ENCODE measurements at regions not wholly inside any gene's neighbourhood (a gene's known extent, or its start where the extent isn't known, plus 50 kb on each side); places are given as distances from the start of the nearest gene placed in this dataset.
"Not testable (repeated sequence)": the region's sequence is repeated elsewhere in the genome, so short reads cannot be mapped to it uniquely, and the experiment has no call there.

DNA sequence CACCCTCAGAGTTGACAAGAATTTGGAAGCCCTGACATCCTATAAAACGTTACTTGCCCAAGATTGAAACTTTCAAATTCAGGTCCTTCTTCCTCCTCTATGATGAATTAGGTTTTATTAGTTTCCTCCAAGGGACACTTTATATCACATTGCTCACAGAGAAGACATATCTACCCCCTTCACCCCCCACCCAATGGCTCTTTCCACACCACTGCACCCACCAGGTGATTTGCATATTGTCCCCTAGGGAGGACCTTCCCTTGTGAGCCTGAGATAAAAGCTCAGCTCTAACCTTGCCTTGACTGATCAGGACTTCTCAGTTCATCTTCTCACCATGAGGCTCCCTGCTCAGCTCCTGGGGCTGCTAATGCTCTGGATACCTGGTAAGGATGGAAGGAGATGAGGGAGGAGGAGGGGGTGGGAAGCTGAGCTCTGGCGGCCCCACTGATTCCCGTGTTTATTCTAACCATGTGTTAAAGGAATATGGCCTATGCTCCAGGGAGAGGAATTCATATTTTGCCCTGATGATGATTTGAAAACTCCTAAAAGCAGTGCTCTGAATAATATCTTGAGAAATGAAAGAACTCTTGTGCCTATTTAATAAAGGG lies 1255.8 kb downstream of the RPIA start:
- not testable (repeated sequence) for DNase-seq (ENCODE audit: low spot score, unreplicated experiment); H3K9me3 Mint-ChIP-seq (ENCODE audit: low read depth); H3K4me1 Mint-ChIP-seq (ENCODE audit: low read depth); H3K27ac Mint-ChIP-seq; H3K4me3 Mint-ChIP-seq (ENCODE audit: low read depth); H3K36me3 Mint-ChIP-seq (ENCODE audit: insufficient read depth); H3K27me3 Mint-ChIP-seq

DNA sequence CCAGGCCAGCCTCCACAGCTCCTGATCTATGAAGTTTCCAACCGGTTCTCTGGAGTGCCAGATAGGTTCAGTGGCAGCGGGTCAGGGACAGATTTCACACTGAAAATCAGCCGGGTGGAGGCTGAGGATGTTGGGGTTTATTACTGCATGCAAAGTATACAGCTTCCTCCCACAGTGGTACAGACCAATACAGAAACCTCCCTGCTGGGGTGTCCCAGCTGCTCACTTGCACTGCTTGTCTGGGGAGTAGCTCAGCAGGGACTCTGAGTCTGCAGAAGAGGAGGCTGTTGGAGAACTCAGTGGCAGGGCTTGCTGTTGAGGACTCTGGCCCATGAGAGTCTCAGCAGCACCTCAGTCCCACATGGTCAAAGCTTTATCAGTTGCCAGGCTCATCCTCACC lies 1256.6 kb downstream of the RPIA start:
- not testable (repeated sequence) for H3K36me3 Mint-ChIP-seq (ENCODE audit: insufficient read depth); H3K27me3 Mint-ChIP-seq; H3K4me1 Mint-ChIP-seq (ENCODE audit: low read depth); H3K27ac Mint-ChIP-seq; H3K4me3 Mint-ChIP-seq (ENCODE audit: low read depth); H3K9me3 Mint-ChIP-seq (ENCODE audit: low read depth); DNase-seq (ENCODE audit: low spot score, unreplicated experiment)

DNA sequence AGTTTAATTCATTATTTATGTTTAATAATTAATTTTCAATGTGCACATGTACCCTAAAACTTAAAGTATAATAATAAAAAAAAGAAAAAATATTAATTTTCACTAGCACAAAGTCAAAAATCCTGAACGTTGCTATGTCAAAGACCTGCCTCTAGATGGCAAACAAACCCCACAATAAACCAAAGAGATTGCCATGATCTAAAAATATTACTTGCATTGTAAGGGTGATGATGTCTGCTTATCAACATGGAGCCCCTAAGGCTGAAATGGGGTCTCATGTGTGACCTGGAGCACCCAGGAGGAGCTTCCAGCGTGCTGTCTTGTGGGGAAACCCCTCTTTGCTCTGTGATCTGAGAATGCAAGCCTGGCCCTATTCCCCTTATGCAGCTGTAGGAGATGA lies 1259.3 kb downstream of the RPIA start:
- not testable (repeated sequence) for H3K27me3 Mint-ChIP-seq; H3K36me3 Mint-ChIP-seq (ENCODE audit: insufficient read depth); H3K4me3 Mint-ChIP-seq (ENCODE audit: low read depth); H3K27ac Mint-ChIP-seq; DNase-seq (ENCODE audit: low spot score, unreplicated experiment); H3K9me3 Mint-ChIP-seq (ENCODE audit: low read depth); H3K4me1 Mint-ChIP-seq (ENCODE audit: low read depth)

- H3K4me3 Mint-ChIP-seq (ENCODE audit: low read depth); H3K9me3 Mint-ChIP-seq (ENCODE audit: low read depth); H3K4me1 Mint-ChIP-seq (ENCODE audit: low read depth); DNase-seq (ENCODE audit: low spot score, unreplicated experiment); H3K36me3 Mint-ChIP-seq (ENCODE audit: insufficient read depth); H3K27me3 Mint-ChIP-seq; H3K27ac Mint-ChIP-seq: not testable (repeated sequence)
Observed at GRCh38 chr2:89957236-89957635, 1265.8 kb downstream of the RPIA start.

DNA sequence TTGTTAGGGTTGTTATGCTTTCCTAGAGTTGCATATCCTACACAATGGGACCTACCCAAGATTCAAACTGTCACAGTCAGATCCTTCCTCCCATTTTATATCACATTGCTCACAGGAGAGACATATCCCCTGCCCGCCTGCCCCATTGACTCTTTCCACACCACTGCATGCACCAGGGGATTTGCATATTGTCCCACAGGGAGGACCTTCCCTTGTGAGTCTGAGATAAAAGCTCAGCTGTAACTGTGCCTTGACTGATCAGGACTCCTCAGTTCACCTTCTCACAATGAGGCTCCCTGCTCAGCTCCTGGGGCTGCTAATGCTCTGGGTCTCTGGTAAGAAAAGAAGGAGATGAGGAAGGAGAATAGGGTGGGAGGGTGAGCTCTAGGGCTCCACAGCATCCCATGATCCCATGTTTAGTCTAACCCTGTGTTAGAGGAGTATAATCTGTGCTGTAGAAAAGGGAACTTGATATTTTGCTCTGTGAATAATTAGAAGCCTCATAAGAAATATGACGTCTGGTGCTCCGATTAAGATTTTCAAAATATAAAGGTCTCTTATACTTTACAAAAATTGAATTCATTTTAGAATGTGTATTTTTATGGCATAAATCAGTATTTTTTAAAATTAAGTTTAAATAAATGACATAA lies 1268.4 kb downstream of the RPIA start:
- not testable (repeated sequence) for H3K36me3 Mint-ChIP-seq (ENCODE audit: insufficient read depth); H3K9me3 Mint-ChIP-seq (ENCODE audit: low read depth); H3K4me1 Mint-ChIP-seq (ENCODE audit: low read depth); H3K27ac Mint-ChIP-seq; H3K4me3 Mint-ChIP-seq (ENCODE audit: low read depth); H3K27me3 Mint-ChIP-seq; DNase-seq (ENCODE audit: low spot score, unreplicated experiment)

GRCh38 chr2:89960570-89960969 lies 1269.1 kb downstream of the RPIA start:
- not testable (repeated sequence) for H3K4me3 Mint-ChIP-seq (ENCODE audit: low read depth); DNase-seq (ENCODE audit: low spot score, unreplicated experiment); H3K36me3 Mint-ChIP-seq (ENCODE audit: insufficient read depth); H3K27me3 Mint-ChIP-seq; H3K27ac Mint-ChIP-seq; H3K4me1 Mint-ChIP-seq (ENCODE audit: low read depth); H3K9me3 Mint-ChIP-seq (ENCODE audit: low read depth)

DNA sequence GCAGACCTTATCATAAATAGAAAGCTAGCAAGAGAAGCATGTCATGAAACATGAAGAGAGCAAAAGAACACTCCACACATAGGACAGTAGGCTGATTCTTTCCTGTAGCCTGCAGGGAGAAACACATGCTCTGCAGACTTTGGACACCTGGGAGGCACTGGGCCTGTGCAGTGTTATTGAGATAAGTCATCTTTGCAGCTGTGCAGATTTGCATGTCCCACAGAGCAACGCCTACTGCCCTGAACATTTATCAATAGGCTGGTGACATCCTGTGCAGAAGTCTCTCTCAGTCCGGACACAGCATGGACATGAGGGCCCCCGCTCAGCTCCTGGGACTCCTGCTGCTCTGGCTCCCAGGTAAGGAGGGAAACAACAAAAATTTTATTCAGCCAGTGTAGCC lies 1277.1 kb downstream of the RPIA start:
- H3K36me3 Mint-ChIP-seq (ENCODE audit: insufficient read depth); H3K4me3 Mint-ChIP-seq (ENCODE audit: low read depth); DNase-seq (ENCODE audit: low spot score, unreplicated experiment); H3K27me3 Mint-ChIP-seq; H3K27ac Mint-ChIP-seq; H3K4me1 Mint-ChIP-seq (ENCODE audit: low read depth): not testable (repeated sequence)
- H3K9me3 Mint-ChIP-seq (ENCODE audit: low read depth), result peaks cover 31% of the 10 kb centered on the region

GRCh38 chr2:89969190-89969589 lies 1277.7 kb downstream of the RPIA start:
- DNase-seq (ENCODE audit: low spot score, unreplicated experiment); H3K4me1 Mint-ChIP-seq (ENCODE audit: low read depth); H3K27ac Mint-ChIP-seq; H3K4me3 Mint-ChIP-seq (ENCODE audit: low read depth); H3K36me3 Mint-ChIP-seq (ENCODE audit: insufficient read depth); H3K27me3 Mint-ChIP-seq: not testable (repeated sequence)
- peaks cover 29% of the 10 kb centered on the region for H3K9me3 Mint-ChIP-seq (ENCODE audit: low read depth)

DNA sequence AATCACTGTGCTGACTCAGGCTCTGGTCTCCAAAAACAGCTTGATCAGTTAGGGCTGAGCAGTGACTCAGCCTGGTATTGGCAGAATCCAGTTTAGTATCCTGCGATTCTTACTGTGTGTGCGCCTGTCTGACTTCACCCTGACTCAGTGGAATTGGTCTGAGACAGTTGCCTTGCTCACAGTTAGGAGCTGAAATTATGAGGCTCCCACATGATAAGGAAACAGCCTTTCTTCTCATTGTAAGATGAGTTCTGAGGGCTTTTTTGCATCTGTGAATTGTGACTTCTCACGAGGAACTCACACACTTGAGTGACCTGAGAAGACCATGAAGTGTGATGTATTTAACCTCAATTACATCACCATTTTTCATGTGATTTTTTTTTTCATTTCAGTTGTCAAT lies 1282.4 kb downstream of the RPIA start:
- H3K27me3 Mint-ChIP-seq; H3K27ac Mint-ChIP-seq; H3K4me1 Mint-ChIP-seq (ENCODE audit: low read depth); H3K36me3 Mint-ChIP-seq (ENCODE audit: insufficient read depth); DNase-seq (ENCODE audit: low spot score, unreplicated experiment); H3K4me3 Mint-ChIP-seq (ENCODE audit: low read depth): not testable (repeated sequence)
- H3K9me3 Mint-ChIP-seq (ENCODE audit: low read depth), result peaks cover 19% of the 10 kb centered on the region

- H3K36me3 Mint-ChIP-seq (ENCODE audit: insufficient read depth); H3K4me3 Mint-ChIP-seq (ENCODE audit: low read depth); DNase-seq (ENCODE audit: low spot score, unreplicated experiment); H3K27ac Mint-ChIP-seq; H3K4me1 Mint-ChIP-seq (ENCODE audit: low read depth); H3K27me3 Mint-ChIP-seq: not testable (repeated sequence)
- peaks cover 15% of the 10 kb centered on the region for H3K9me3 Mint-ChIP-seq (ENCODE audit: low read depth)
Observed at GRCh38 chr2:89979826-89980537, 1288.5 kb downstream of the RPIA start.

GRCh38 chr2:89982246-89982645 lies 1290.8 kb downstream of the RPIA start:
- not testable (repeated sequence) for H3K27ac Mint-ChIP-seq; H3K36me3 Mint-ChIP-seq (ENCODE audit: insufficient read depth); H3K4me1 Mint-ChIP-seq (ENCODE audit: low read depth); H3K27me3 Mint-ChIP-seq; H3K4me3 Mint-ChIP-seq (ENCODE audit: low read depth); DNase-seq (ENCODE audit: low spot score, unreplicated experiment)
- H3K9me3 Mint-ChIP-seq (ENCODE audit: low read depth), result peaks cover 17% of the 10 kb centered on the region

- not testable (repeated sequence) for H3K27me3 Mint-ChIP-seq; DNase-seq (ENCODE audit: low spot score, unreplicated experiment); H3K4me3 Mint-ChIP-seq (ENCODE audit: low read depth); H3K27ac Mint-ChIP-seq; H3K4me1 Mint-ChIP-seq (ENCODE audit: low read depth); H3K36me3 Mint-ChIP-seq (ENCODE audit: insufficient read depth)
- H3K9me3 Mint-ChIP-seq (ENCODE audit: low read depth), result peaks cover 15% of the 10 kb centered on the region
Observed at GRCh38 chr2:89985650-89986049, 1294.2 kb downstream of the RPIA start.

DNA sequence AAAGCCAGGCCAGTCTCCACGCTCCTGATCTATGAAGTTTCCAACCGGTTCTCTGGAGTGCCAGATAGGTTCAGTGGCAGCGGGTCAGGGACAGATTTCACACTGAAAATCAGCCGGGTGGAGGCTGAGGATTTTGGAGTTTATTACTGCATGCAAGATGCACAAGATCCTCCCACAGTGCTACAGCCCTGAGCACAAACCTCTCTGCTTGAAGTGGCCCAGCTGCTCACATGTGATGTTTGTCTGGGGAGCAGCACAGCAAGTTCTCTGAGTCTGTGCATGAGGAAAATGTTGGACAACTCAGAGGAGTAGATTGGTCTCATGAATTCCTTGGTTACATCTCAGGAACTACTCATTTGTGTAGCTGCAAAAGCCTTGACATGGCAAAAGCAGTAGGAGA lies 1295.1 kb downstream of the RPIA start:
- peaks cover 17% of the 10 kb centered on the region for H3K9me3 Mint-ChIP-seq (ENCODE audit: low read depth)
- not testable (repeated sequence) for H3K4me1 Mint-ChIP-seq (ENCODE audit: low read depth); H3K36me3 Mint-ChIP-seq (ENCODE audit: insufficient read depth)

More for the DNA sequence above, 1295.1 kb downstream of the RPIA start:
- not testable (repeated sequence) for H3K4me3 Mint-ChIP-seq (ENCODE audit: low read depth); DNase-seq (ENCODE audit: low spot score, unreplicated experiment); H3K27ac Mint-ChIP-seq; H3K27me3 Mint-ChIP-seq
